Calu3 (cell line): ENCODE measurements at regions not wholly inside any gene's neighbourhood (a gene's known extent, or its start where the extent isn't known, plus 50 kb on each side); places are given as distances from the start of the nearest gene placed in this dataset.

Source experiments
- BruUV-seq: library from RNA; stranded (reverse); fragments of 400-500 nt; replicated peaks from 2 replicates; lab custom pipeline; 2021; lab: Mats Ljungman, UMichigan
- CTCF ChIA-PET: fragments of 300-600 bp; sonication (Branson Sonifier 250); formaldehyde crosslinking; loops from one replicate; lab custom pipeline; 2022; ENCODE audit warnings: antibody characterized with exemption; lab: Charles Lee
- DNase-seq: peaks from one replicate; pipeline ENCODE4 v3.0.0; 2022
- H3K27ac Mint-ChIP-seq: one replicate; pipeline ENCODE4 v1.8.0; 2022; ENCODE audit warnings: mixed read lengths; ENCODE audit not compliant: unreplicated experiment
- H3K27me3 Mint-ChIP-seq: one replicate; pipeline ENCODE4 v1.8.0; 2022; ENCODE audit warnings: mixed read lengths; ENCODE audit not compliant: unreplicated experiment
- H3K36me3 Mint-ChIP-seq: one replicate; pipeline ENCODE4 v1.8.0; 2022; ENCODE audit warnings: mild to moderate bottlenecking, moderate library complexity, mixed read lengths; ENCODE audit not compliant: insufficient read depth, unreplicated experiment
- H3K4me1 Mint-ChIP-seq: one replicate; pipeline ENCODE4 v1.8.0; 2022; ENCODE audit warnings: mild to moderate bottlenecking, low read depth, mixed read lengths; ENCODE audit not compliant: unreplicated experiment
- H3K4me3 Mint-ChIP-seq: one replicate; pipeline ENCODE4 v1.8.0; 2022; ENCODE audit warnings: mild to moderate bottlenecking, low read depth, moderate library complexity, mixed read lengths; ENCODE audit not compliant: unreplicated experiment
- H3K9me3 Mint-ChIP-seq: one replicate; pipeline ENCODE4 v1.8.0; 2022; ENCODE audit warnings: low read depth, mixed read lengths; ENCODE audit not compliant: unreplicated experiment
- intact Hi-C: fragments of 100-400 bp; cut with micrococcal nuclease; formaldehyde crosslinking; loops from one replicate; pipeline ENCODE4 v1.10.0; 2022; ENCODE audit not compliant: unreplicated experiment
- TF ChIP-seq, protein P1 (sequence below): fragments of 200-600 bp; IDR thresholded peaks from one replicate; pipeline ENCODE4 v1.8.0; 2022; ENCODE audit warnings: antibody characterized with exemption; ENCODE audit not compliant: unreplicated experiment

DNA sequence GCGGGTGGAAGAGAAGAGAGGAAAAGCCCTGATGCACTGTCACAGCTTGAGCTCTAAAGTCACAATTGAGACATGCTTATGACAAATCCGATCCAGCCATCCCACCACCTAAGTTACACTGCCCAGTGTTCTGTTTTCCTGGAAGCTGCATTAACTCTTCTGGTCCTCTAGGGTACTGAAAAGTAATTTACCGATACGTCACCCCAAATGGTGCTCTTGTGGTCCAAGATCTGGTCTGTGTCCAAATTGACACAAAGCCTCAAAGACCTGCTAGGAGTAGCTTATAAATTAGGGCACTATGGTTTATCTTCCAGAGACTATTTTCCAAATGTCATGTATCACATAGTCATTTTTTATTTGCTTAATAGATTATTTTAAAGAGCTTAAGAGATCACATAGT is 186.7 kb upstream of the ETAA1 start:
- no TSS peak for BruUV-seq
- Mint-ChIP-seq H3K36me3 (no peaks in the 10 kb centered on the region), H3K4me1 (peaks cover 19% of the 10 kb centered on the region), H3K9me3 (no peaks in the 10 kb centered on the region), H3K27ac (no peak overlapping the region), H3K27me3 (no peaks in the 10 kb centered on the region), H3K4me3 (no peak overlapping the region)
- CTCF ChIA-PET = no interaction called here
- TF ChIP-seq, protein P1, sequence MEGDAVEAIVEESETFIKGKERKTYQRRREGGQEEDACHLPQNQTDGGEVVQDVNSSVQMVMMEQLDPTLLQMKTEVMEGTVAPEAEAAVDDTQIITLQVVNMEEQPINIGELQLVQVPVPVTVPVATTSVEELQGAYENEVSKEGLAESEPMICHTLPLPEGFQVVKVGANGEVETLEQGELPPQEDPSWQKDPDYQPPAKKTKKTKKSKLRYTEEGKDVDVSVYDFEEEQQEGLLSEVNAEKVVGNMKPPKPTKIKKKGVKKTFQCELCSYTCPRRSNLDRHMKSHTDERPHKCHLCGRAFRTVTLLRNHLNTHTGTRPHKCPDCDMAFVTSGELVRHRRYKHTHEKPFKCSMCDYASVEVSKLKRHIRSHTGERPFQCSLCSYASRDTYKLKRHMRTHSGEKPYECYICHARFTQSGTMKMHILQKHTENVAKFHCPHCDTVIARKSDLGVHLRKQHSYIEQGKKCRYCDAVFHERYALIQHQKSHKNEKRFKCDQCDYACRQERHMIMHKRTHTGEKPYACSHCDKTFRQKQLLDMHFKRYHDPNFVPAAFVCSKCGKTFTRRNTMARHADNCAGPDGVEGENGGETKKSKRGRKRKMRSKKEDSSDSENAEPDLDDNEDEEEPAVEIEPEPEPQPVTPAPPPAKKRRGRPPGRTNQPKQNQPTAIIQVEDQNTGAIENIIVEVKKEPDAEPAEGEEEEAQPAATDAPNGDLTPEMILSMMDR = no peak
- intact Hi-C loops = loop anchor here (10.0 kb wide), 3 partner anchors 166 to 506 kb away; no protein-coding TSS in a partner anchor
- no peak for DNase-seq

DNA sequence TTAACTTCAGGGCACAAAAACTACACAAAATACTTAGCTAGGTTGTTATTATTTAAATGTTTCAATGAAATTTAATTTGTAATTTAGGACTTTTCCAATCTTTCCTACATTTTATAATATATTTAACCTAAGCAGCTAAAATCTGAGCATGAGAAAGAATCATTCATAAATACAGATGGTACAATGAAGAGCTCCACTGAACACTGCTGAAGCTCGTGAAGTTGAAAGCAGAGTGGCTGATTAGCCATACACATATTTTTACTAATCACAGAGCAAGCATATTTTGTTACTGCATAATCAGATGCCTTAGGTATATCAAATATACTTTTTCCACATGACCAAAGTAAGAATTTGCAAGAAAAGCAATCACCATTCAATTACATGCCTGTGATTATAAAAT is 184.9 kb upstream of the ETAA1 start:
- H3K4me3 Mint-ChIP-seq = no peak overlapping the region
- H3K9me3 Mint-ChIP-seq = no peaks in the 10 kb centered on the region
- no peak for DNase-seq
- H3K4me1 Mint-ChIP-seq = peaks cover 22% of the 10 kb centered on the region
- intact Hi-C loops = loop anchor here (10.0 kb wide), 3 partner anchors 167 to 507 kb away; no protein-coding TSS in a partner anchor
- H3K27ac Mint-ChIP-seq = no peak overlapping the region
- no peaks in the 10 kb centered on the region for H3K27me3 Mint-ChIP-seq
- CTCF ChIA-PET = no interaction called here
- TF ChIP-seq, protein P1 = no peak
- BruUV-seq = no TSS peak
- no peaks in the 10 kb centered on the region for H3K36me3 Mint-ChIP-seq

DNA sequence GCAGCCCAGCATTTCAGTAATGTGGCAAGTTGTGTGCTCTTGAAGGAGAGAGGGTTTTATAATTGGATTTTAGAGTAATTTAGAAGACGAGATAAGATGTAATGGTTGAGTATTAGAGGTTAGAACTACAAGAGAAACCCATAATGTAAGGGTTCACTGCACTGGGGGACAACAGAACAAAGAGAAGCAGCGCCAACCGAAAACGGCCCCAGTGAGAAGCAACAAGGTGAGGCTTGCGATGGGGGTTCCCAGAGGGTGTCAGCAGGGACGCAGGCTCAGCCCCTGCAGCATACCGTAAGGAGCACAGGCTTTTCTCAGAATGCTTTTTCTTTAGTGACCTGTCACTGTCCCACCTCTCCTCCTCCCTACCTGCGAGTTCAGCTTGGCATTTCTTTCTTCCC is 183.9 kb upstream of the ETAA1 start:
- Mint-ChIP-seq H3K27me3 (no peaks in the 10 kb centered on the region), H3K36me3 (no peaks in the 10 kb centered on the region), H3K4me3 (no peak overlapping the region), H3K27ac (no peak overlapping the region), H3K9me3 (peaks cover 2% of the 10 kb centered on the region), H3K4me1 (peaks cover 22% of the 10 kb centered on the region)
- CTCF ChIA-PET = no interaction called here
- TF ChIP-seq, protein P1 = no peak
- no peak for DNase-seq
- intact Hi-C loops = loop anchor here (10.0 kb wide), 3 partner anchors 168 to 508 kb away; no protein-coding TSS in a partner anchor
- BruUV-seq = no TSS peak

DNA sequence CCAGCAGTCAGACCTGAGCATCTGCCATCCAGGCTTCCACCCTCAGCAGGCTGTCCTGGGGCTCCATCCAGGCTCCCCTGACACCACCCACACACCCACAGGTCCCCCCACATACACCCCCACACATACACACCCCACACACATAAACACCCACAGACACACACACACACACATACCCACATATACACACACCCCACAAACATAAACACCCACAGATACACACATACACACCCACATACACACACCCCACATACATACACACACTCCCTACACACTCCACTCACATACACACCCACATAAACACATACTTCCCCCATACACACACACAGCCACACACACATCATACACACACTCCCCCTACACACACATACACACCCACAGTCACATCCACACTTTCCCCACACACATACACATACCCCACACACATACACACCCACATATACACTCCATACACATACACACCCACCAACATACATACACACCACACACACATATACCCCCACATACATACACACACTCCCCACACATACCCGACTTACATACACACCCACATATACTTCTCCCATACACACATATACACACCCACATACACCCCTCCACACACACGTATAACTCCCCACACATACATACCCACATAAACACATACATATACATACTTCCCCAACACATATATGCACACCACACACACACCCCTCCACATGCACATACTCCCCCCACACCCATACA is 183.3 kb upstream of the ETAA1 start:
- BruUV-seq = no TSS peak
- CTCF ChIA-PET = no interaction called here
- H3K9me3 Mint-ChIP-seq = peaks cover 2% of the 10 kb centered on the region
- no peaks in the 10 kb centered on the region for H3K27me3 Mint-ChIP-seq
- peaks cover 22% of the 10 kb centered on the region for H3K4me1 Mint-ChIP-seq
- no peak overlapping the region for H3K4me3 Mint-ChIP-seq
- TF ChIP-seq, protein P1 = no peak
- DNase-seq = no peak
- no peak overlapping the region for H3K27ac Mint-ChIP-seq
- no peaks in the 10 kb centered on the region for H3K36me3 Mint-ChIP-seq
- intact Hi-C loops = loop anchor here (2.0 to 10.0 kb wide), 5 partner anchors 169 to 637 kb away; no protein-coding TSS in a partner anchor
